Pulmonary artery endothelial cell (primary cell): ENCODE measurements at regions not wholly inside any gene's neighbourhood (a gene's known extent, or its start where the extent isn't known, plus 50 kb on each side); places are given as distances from the start of the nearest gene placed in this dataset.
"Not testable (repeated sequence)": the region's sequence is repeated elsewhere in the genome, so short reads cannot be mapped to it uniquely, and the experiment has no call there.

ENCODE experiments used
- DNase-seq: peaks from one replicate; pipeline ENCODE4 v3.0.0-alpha.2; 2011; ENCODE audit warnings: low read depth, low spot score

GRCh38 chr15:79756365-79756764 is 140.4 kb downstream of the MTHFS start:
- no peak for DNase-seq

GRCh38 chr15:79765081-79765480 is 131.7 kb downstream of the MTHFS start:
- DNase-seq = no peak

GRCh38 chr15:79769069-79769481 is 127.7 kb downstream of the MTHFS start:
- DNase-seq = no peak

- no peak for DNase-seq
Measured at GRCh38 chr15:79769933-79770759, 126.7 kb downstream of the MTHFS start.

- no peak for DNase-seq
Measured at GRCh38 chr15:79773128-79773527, 123.7 kb downstream of the MTHFS start.

GRCh38 chr15:79775821-79776220 is 121.0 kb downstream of the MTHFS start:
- DNase-seq = no peak

- DNase-seq = no peak
Measured at GRCh38 chr15:79777916-79778315, 118.9 kb downstream of the MTHFS start.

GRCh38 chr15:79778378-79778990 is 118.3 kb downstream of the MTHFS start:
- DNase-seq = no peak

- no peak for DNase-seq
Measured at GRCh38 chr15:79779746-79780145, 117.1 kb downstream of the MTHFS start.

GRCh38 chr15:79782307-79782706 is 114.5 kb downstream of the MTHFS start:
- not testable (repeated sequence) for DNase-seq
